Effector CD8-positive, alpha-beta T cell (primary cell): ENCODE measurements at regions not wholly inside any gene's neighbourhood (a gene's known extent, or its start where the extent isn't known, plus 50 kb on each side); places are given as distances from the start of the nearest gene placed in this dataset.

ENCODE experiments used
- DNase-seq: peaks from one replicate; lab custom pipeline; 2025; lab: John Stamatoyannopoulos, UW

DNA sequence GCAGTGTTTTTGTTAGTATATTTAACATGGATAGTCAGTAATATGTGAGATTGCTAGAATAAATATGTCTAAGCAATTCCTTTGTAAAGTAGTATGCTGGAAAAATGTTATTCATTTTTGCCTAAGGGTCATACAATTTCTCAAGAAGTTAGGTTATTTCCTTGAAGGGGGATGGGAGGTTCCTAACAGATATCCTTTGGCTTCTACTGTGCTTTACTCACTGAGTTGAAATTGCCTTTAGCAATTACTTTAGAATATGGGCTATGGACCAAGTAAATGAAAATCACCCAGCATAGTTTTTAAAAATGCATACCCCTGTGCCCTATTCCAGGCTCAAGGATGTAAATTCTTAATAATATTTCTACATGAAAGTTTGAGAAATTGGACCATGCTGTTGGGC is 1386.4 kb upstream of the SLC39A10 start:
- DNase-seq: no peak

DNA sequence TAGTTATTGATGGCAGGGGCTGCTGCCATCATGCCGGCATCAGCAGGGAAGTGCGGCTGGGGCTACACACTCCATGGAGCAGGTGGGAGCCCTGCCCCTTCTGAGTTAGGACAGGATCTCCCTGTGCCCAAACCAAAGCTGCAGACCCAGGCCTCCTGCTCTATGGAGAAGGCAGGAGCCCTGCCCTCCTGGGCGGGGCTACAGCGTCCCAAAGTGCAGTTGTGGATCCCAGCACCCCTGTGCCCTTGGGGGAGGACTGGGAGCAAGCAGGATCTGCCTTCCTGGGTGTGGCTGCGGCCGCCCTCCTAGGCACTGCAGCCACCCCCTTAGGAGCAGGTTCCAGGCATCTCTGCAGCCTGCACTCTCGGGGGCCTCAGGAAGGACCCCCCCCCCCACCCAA is 1392.4 kb upstream of the SLC39A10 start:
- no peak for DNase-seq

DNA sequence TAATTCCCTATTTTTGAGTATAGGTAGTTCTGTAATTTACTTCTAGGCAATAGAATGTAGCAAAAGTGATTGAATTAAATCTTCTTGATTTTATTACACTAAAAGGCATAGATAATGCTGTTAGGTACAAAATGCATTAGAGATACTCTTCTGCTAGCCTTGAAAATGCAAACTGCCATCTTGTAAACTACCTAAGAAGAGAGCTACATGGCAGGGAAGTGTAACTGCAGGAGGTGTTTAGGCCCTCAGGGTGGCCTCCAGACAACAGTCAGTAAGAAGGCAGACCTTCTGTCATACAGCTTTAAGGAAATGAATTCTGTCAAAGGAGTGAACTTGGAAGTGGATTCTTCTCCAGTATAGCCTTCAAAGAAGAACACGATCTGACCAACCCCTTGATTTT is 1396.8 kb upstream of the SLC39A10 start:
- DNase-seq: no peak

DNA sequence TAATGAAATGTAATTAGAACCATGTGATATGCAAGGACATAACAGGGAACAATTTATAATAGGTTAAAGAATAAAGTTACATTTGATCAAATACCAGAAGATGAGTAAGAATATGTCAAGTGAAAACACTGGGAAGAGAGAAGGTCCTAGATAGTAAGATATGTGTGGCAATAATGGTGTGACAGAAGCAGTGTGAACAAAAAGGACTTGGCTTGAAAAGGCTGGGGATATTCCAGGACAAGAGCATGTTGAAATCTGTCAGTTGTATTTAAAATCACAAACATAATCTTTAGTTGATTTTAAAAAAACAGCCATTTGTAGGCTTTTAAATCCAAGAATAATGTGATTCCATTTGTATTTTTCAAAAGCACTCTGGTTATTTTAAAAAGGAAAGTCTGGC is 1399.9 kb upstream of the SLC39A10 start:
- DNase-seq: no peak

DNA sequence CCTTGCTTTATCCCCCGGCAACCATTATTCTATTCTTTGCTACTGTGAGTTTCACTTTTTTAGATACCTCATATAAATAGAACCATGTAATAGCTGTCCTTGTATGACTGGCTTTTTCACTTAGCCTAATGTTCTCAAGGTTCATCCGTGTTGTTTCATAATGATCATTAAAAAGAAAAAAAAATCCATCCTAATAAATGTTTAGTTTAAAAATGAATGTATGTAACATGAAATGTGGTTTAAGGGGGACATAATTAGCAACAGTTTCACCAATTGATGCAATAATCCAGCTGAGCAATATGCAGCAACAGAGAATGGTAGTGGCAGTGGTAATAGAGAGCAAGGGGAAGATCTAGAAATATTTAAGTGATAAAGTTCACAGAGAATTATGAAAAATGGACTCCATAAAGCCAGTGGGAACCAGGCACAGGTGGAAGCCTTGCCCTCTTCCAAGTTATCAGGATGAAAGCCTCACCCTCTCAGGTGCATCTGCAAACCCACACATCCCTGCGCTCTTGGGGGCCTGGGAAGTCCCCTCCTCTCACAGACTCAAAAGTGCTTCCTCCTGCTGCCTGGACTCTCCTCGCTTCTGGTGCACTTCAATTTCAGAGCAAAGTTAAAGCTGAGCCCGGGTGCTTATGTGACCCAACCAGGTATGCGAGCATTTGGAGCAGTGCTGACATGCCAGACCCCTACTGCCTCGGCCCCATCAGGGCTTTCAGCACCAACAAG is 1403.3 kb upstream of the SLC39A10 start:
- DNase-seq: no peak

DNA sequence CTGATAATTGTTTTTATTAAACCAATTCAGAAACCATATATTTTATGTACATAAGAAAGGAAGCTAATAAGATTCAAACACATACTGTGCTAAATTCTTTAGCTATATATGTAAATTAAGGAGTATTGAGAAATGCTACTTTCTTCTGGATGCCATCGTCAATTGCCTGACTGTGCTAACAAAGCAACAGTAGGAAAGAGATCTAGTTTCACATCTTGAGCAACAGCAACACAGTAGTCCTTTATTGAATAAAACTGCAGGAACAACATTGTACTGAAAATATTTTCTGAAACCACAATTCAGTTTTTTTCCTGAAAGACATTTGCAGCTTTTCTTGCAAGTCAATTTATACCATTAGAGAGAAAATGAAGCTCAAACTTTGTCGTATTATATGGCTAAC is 1404.9 kb upstream of the SLC39A10 start:
- no peak for DNase-seq

DNA sequence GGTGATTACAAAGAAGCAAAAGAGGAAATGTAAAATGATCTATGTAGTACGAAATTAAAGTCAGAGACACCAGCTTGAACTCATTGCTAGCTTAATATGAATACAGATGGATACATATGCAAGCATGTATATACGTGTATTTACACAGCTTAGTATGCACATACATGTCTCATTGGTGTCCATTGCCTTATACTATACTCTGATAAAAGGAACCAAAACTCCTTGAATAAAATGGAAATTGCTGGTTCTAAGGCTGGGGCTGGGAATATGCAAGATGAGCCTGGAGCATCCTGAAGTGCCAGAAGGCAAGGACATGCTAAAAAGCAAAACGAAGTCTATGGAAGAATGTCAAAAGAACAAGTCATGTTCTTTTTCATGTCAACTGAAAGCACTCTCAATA is 1424.4 kb upstream of the SLC39A10 start:
- DNase-seq: no peak

DNA sequence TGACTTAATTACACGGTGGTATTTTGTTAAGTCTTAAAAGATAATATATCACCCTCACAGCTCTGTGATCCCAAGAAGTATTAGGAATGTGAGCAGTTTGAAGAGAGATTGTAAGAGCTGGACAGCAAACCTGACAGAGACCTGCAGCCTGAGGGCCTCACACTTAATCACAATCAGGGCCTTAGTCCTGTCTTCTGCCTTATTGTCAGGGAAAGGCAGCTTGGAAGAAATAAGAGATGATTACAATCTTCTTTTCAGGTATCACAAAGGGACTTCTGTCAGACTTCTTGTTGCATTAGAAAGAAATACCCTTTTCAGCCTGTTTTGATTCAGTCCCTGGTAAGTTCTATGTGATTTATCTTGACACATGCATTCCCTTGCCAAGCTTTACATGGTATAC is 1433.8 kb upstream of the SLC39A10 start:
- DNase-seq: no peak

DNA sequence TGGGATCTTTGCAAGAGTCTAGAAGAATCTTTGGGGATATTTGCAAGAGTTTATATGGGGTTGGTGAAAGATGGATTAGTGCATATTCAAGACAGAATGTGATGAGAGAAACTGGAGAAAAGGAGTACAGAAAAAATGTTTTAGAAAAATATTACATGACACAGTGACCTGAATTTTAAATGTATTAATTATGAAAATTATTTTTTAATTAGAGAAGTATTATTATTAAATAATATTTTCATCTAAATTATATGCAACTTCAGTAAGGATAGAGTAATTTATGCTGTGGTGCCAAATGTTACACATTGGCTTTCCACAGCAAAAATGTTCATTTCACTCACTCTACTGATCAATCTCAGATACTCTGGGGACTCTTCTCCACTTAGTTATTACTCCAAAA is 1442.8 kb upstream of the SLC39A10 start:
- no peak for DNase-seq

DNA sequence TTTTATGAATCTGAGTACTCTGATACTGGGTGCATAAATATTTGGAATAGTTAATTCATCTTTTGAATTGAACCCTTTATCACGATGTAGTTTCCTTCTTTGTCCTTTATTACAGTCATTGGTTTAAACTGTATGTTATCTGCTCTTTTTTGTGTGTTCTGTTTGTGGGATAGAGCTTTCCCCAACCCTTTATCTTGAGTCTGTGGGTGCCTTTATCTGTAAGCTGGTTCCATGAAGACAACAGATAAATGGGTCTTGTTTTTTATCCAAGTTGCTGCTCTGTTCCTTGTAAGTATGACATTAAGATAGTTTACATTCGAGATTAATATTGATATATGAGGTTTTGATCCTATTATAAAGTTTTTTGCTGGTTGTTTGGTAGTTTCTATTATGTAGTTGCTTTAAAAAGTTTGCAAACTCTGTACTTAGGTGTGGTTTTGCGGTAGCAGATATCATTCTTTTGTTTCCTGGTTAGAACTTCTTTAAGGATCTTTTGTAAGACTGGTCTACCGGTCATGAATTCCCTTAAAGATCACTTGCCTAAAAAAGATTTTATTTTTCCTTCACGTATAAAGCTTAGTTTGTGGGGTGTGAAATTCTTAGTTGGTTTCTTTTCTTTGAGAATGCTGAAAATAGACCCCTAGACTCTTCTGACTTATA is 1451.3 kb upstream of the SLC39A10 start:
- DNase-seq: no peak

DNA sequence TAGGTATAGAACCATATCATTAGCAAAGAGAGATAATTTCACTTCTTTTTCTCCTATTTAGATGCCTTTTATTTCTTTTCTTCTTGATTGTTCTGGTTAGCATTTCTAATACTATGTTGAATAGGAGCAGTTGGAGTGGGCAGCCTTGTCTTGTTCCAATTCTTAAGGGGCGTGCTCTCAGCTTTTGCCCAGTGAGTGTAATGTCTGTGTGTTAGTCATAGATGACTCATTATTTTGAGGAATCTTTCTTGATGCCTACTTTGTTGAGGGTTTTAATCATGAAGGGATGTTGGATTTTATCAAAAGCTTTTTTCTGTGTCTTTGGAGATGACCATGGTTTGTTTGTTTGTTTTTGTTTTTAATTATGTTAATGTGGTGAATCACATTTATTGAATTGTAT is 1453.1 kb upstream of the SLC39A10 start:
- no peak for DNase-seq

DNA sequence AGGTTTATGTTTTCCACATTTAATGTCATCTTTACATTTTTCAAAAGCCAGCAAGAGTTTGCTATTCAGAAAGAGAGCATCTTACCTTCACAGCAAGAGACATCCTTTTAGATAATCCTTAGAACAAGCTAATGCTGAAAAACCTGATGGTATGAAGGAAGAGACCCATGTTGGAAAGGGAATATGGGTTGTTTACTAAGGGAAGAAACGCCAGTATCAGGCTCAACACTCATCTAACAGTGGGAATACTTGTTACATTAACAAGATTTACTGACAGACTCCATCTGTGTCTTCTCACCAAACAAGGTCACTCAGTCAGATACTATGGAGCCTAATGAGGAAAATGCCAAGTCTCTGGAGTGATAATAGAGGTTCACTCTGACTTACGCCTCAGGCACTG is 1474.1 kb upstream of the SLC39A10 start:
- DNase-seq: no peak

DNA sequence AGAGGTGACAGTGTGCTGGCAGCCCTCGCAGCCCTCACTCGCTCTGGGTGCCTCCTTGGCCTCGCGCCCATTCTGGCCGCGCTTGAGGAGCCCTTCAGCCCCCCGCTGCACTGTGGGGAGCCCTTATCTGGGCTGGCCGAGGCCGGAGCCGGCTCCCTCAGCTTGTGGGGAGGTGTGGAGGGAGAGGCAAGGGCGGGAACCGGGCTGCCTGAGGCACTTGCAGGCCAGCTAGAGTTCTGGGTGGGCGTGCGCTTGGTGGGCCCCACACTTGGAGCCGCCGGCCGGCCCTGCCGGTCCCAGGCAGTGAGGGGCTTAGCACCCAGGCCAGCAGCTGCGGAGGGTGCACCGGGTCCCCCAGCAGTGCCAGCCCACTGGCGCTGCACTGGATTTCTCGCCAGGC is 1480.9 kb upstream of the SLC39A10 start:
- no peak for DNase-seq

DNA sequence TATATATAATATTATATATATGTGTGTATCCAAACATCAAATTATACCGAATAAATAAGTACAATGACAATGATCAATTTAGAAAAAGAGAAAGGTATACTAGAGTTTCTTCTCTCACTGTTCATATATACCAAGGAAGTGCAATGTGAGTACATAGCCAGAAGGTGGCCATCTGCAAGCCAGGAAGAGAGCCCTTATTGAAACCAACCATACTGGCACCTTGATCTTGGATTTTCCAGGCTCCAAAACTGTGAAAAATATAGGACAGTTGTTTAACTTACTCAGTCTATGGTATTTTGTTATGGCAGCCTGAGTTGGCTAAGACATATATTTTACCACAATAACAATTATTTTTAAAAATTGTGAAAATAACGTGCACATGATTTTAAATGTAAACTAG is 1490.2 kb upstream of the SLC39A10 start:
- DNase-seq: no peak

DNA sequence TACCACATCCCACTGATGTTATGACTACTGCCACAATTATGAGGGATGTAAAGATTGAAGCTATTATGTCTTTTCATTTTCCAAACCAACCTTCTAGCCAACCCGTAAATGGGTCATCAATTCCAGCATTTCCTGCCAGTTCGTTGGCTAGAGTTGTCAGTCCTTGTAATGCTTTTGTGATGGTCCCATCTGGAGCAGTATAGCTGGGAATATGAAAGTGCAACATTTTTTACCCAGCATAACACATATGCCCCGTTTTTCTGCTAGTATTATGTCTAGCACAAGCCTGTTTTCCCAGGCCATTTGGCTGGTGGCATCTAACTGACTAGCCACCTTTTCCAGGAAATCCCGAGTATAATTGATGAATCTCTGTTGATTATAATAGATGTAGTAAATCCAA is 1501.6 kb upstream of the SLC39A10 start:
- DNase-seq: no peak

DNA sequence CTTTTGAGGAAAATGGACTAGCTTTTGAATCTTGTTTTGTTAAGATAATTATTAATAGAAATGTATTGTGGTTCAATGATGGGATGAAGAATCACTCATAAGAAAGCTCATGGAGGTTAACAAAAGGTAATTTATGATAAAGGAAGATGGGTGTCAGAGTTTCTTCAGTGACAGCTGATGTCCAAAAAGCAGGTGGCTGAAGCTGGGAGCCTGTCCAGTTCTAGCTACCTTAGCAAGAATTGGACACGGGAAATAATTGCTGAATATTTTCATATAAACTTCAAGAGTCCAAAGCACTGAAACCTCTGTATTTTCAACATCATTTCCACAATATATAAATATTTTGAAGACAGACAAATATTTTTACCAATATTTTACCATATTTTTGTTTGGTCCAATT is 1505.8 kb upstream of the SLC39A10 start:
- no peak for DNase-seq

DNA sequence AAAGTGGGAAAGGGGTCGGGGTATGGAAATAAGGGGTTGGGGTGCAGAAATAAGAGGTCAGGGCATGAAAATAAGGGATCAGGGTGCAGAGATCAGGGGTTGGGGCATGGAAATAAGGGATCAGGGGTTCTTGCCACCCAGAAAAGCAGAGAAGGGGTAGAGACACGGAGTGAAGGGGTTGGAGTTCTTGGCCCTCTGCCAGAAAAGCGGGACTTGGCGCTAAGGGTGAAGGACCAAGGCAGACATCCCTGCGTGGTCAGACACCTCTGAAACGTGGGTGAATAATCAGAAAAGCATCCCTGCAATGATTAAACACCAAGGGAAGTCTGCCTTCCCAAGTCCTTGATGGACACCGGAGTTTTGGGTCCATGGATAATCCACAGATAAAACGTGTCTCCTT is 1521.6 kb upstream of the SLC39A10 start:
- DNase-seq: no peak

DNA sequence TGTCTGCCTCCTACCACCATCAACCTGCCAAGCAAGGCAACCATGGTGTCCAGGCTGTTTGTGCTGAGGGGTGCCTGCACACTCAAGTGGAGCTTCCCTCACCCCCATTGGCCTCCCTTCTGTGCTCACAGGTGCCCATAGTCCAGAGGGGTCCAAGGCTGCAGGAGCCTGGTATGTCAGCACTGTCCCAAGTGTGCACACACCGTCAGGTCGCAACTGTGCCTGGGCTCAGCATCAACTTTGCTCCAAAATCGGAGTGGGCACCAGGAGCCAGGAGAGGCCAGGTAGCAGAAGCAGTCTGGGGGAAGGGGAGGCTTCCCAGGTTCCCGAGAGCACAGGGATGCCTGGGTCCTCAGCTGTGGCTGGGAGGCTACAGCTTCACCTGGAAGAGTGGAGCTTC is 1528.2 kb upstream of the SLC39A10 start:
- DNase-seq: no peak

DNA sequence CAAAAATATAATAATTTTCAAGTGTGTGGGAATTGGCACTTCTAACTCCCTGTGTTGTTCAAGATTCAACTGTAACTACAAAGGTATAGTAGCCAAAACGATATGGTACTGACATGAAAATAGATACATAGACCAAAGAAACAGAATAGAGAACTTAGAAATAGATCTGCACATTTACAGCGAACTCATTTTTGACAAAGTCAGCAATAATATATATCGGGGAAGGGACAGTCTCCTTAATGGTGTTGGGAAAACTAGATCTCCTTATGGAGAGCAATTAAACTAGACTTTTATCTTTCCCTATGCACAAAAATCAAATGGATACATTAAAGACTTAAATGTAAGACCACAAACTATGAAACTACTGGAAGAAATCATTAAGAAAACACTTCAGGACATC is 1530.6 kb upstream of the SLC39A10 start:
- no peak for DNase-seq

DNA sequence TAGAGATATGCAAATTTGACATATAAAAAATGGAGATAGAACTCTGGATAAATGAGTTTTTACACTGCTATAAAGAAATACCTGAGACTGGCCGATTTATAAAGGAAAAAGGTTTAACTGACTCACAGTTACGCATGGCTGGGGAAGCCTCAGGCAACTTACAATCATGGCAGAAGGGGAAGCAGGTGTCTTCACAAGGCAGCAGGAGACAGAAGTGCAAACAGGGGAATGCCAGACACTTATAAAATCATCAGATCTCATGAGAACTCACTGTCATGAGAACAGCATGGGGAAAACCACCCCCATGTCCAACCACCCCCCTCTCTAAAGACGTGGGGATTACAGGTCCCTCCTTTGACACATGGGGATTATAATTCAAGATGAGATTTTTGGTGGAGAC is 1540.2 kb upstream of the SLC39A10 start:
- DNase-seq: no peak

DNA sequence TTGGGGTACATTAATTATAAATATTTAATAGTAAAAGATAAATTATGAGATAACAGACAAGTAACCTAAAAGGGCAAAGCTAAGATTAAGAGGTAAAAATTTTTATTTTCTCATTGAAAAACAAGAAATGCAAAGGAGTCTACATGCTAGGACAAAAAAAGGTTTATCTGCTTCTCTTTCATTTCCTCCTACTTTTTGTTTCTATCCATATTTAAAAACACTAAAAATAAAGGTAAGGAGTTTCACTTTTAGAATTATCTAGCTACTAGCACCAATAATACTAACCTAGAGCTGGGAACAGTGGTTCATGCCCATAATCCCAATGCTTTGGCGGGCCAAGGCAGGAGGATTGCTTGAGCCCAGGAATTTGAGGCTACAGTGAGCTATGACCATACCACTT is 1551.7 kb upstream of the SLC39A10 start:
- DNase-seq: no peak

DNA sequence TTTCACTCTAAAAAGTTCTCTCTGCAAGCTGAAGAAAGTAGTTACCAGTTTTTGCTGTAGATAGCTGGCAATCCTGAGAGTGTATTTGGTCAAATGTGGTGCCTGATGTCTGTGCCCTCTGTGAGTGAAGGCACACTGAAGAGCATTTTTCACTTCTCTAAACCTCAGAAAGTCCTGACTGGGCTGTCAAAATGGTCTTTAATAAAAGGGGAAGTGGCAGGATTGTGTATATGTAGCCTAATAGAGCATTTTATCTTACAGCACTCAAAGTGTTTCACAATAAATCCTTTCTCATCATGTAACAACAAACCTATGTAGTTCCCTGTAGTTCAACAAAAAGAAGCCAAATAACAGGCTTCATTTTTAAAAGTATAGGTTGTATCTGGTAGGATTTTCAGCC is 1552.3 kb upstream of the SLC39A10 start:
- DNase-seq: no peak

DNA sequence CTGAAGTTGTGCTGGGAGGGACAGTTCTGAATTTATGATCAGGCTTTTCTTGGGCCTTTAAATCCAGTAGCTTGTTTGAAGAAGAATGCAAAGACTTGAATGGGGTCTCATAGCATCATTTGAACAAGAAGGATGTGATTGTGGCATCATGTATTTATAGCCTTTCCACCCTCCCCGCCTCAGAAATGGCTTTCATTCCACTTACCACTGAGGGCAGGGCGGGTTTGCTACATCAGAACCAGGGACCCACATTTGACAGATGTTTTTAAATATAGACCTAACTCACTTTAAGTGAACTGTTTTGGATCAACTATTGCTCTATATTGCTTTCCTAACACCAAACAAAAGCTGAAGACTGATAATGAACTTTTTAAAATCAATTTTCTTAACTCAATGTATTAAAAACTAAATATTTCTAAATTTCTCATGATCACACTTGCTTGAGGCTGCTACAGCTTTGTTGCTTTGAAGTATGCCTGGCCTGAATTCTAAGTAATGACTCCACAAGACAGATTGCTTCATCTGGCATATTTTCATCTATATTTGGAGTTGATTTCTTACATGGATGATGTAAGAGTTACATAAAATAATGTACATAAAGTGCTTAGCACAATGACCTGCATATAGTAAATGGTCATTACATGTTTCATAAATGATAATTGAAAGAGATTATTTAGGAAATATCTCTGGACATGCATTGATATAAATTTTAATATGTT is 1552.9 kb upstream of the SLC39A10 start:
- no peak for DNase-seq
